Dermis microvascular lymphatic vessel endothelial cell (primary cell): ENCODE measurements at regions not wholly inside any gene's neighbourhood (a gene's known extent, or its start where the extent isn't known, plus 50 kb on each side); places are given as distances from the start of the nearest gene placed in this dataset.

ENCODE experiments used
- DNase-seq, 2 donors: peaks; one replicate each; pipeline versions ENCODE4 v3.0.0 to v3.0.0-alpha.2; 2010; ENCODE audit warnings: low read depth in 2 of 2

DNA sequence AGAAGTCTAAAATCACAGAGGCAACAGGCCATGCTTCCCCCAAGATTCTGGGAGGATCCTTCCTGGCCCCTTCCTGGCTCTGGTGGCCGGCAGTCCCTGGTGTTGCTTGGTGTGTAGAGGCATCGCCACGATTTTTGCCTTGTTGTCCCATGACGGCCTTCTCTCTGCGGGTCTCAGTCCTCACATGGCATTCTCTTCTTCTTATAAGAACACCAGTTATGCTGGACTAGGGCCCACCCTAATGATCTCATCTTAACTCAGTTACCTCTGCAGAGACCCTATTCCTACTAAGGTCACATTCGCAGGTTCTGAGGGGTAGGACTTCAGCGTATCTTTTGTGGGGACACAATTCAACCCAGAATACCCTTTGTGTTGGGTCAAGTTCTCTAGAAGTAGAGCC, 168.0 kb downstream of the LINC00237 start:
- DNase-seq, result no peak

DNA sequence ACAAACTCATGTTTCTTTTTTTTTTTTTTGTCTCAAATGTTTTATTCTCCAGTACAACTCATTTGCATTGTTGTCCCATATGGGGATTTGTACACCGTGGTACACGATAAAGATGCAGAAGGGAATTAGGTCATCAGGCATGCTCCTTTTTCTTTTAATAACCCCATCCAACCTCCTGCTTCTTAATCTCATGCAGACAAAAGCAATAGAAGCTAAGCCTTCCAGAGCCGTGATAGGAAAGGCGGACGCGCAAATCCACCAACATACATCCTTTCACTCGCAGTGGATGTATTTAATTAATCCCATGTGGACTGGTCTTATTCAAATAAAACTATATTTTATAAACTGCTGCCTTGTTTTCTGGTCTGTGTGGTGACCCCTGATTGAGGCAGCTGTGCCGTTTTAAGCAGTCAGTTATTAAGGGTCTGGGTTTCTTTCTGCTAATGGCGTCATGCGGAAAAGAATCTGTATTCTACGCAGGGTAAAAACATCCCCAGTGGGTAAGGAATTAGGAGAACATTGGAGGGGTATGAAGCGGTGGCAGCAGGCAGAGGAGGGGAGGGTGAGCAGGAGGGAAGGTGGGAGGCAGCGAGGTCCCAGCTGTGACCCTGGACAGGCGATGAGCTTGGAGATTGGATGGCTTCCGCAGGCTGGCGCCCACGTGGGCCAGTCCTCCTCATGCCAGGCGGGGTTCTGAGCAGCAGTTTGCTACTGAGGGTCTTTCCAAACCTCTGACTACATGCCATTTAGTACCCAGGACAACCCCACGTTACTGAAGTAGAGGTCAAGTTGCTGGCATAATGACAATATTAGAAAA, 172.8 kb downstream of the LINC00237 start:
- DNase-seq, result no peak

DNA sequence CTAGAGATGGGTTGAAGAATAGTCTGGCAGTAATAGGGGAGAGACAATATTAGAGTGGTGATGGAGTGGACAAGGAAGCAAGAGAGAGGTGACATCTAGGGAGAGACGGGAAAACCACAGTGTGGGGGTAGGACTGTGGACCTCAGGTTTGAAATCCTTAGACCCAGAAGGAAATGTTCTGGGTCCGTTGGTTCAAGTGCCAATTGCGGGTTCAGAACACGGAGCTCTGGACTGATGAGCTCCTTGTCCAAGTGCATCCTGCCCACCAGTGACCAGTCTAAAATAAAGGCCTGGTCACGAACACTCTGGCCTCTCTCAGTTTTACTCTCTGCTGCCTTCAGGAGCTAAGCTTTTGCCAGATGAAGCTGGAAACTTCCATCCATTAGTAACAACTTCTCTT, 174.0 kb downstream of the LINC00237 start:
- no peak for DNase-seq

DNA sequence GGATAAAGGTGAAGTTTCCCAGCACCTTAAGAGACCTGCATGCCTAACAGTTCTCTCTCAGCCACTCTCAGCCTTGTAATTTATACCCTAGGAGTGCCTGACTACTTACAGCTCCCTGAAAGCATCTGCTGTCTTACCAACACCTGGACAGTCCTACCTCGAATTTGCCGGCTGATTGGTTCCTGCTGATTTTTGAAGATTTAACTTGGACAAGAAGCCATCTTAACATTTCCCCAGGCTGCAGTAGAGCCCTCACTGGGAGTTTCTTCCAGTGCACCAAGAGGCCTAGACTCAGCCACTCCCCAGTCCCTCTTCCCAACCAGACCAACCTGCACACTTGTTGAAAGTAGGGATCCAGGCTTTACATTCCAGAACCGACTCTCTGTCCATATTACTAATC, 174.5 kb downstream of the LINC00237 start:
- no peak for DNase-seq

DNA sequence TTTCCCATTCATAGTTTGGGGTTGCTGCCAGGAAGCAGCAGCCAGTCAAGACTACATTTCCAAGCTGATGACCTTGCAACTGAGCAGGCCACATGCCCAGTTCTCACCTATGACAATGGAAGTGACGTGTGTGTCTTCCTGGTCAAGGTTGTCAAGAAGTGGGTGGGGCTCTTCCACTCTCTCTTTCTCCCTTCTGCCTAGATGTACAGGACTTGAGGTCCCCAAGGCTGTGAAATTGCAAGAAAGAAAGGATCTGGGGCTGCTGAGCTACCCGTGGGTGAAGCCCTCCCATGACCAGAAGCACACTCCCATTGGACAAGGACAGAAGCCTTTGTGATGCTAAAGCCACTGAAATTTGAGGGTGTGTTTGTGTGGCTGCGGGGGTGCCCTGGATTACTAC, 175.1 kb downstream of the LINC00237 start:
- DNase-seq, result no peak

DNA sequence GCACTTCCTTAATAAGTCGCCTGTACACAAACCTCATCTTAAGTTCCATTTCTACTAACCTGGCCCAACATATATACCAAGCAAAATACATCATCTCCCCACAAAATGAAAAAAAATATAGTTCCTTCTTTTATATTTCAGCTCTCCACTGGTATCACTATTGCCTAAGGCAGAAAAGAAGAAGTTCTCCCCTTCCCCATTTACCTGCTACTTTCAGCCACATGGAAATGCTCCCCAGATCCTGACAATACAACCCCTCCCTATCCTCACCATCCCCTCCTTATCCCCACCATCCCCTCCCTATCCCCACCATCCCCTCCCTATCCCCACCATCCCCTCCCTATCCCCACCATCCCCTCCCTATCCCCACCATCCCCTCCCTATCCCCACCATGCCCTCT, 175.7 kb downstream of the LINC00237 start:
- no peak for DNase-seq

DNA sequence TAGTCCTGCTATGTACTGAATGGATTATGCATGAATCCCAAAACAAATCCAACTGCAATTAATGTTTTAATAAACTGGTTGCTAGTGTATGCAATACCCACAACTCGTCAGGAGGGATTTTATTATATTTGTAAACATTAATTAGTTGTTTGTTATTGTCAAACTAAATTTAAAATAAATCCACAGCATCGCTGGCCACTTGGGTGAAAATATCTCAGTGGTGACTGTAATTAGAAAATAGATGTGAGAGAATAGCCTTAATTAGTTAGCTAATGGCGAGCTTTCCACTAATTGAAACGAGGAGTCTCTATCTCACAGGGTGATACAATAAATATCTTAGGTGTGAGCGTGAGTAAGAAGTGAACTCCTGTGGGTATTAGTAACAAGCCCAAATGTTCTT, 176.8 kb downstream of the LINC00237 start:
- no peak for DNase-seq

DNA sequence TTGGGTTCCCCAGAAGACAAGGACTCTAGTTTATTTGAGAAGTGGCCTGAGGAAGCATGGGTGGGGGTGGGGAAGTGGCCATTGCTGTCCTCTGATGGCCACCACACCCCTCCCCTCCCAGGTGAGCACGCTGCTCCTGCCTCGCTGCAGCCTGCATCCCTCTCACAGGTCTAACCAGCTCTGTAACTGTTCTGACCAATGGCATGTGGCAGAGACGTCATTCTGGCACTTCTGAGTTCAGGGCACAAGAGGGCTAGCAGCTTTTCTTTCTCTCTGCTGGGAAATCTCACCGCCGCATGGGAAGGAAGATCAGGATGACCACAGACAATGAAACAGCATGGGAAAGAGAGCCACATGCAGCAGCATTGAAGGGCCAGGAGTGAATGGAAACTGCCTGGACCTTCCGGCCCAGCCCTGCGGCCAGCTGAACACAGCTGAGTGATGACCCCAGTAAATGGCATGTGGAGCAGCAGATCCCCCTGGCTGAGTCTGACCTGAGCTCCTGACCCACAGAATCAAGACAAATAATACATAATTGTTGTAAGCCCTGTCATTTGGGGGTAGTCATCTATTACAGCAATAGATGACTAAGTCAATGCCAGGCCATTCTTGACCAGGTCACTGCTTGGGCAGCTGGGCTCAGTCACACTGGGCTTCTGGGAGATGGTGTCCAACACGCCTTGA, 179.8 kb downstream of the LINC00237 start:
- no peak for DNase-seq

DNA sequence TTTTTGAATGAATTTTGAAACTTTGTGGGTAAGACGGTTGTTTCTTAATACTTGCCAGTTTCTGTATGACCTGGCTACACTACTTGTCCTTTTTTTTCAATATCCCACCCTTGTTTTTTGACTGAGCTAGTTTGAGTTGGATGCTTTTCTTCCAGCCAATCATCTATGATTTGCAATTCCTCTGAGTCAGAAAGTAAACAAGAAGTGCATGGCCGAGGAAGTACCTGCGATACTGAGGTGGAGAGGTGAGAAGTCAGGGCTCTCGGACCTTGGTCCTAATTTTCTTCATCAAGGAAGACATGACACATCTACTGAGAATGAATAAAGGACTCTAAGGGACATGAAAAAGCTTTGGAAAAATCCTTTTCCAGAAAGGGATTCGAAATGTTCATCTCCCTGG, 185.7 kb downstream of the LINC00237 start:
- no peak for DNase-seq

DNA sequence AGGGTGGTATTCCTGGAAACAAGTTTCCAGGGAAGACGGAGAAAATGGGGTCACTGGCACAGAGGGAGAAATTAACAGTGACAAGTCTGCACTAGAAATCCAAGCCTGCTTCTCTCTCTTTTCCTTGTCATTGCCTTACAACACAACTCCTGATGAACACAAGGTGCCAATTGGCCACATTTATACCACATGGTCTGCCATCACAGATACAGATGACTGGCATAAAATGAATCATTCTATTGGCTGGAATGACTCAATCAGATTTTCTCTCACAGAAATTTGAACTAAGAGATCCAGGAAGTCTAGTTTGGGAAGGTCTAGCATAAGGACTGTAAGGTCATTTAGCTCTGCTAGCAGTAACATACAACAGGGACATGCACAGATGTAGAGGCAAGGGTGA, 190.3 kb downstream of the LINC00237 start:
- DNase-seq, result no peak

DNA sequence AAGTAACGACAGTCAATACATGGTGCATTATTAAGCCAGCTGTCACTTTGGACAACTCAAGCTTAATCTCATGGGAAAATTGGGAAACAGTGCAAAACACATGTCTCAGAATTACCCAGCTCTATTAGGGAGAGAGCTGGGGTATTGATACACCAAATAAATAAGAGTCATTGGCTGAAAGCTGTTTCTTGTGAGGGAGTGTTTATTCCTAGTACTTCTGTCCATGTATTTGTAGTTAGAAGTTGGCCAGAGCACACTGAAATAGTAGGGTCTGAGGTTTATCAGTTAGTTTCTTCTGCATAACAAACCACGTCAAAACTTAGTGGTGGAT, 192.0 kb upstream of the RALGAPA2 start:
- DNase-seq, result no peak

DNA sequence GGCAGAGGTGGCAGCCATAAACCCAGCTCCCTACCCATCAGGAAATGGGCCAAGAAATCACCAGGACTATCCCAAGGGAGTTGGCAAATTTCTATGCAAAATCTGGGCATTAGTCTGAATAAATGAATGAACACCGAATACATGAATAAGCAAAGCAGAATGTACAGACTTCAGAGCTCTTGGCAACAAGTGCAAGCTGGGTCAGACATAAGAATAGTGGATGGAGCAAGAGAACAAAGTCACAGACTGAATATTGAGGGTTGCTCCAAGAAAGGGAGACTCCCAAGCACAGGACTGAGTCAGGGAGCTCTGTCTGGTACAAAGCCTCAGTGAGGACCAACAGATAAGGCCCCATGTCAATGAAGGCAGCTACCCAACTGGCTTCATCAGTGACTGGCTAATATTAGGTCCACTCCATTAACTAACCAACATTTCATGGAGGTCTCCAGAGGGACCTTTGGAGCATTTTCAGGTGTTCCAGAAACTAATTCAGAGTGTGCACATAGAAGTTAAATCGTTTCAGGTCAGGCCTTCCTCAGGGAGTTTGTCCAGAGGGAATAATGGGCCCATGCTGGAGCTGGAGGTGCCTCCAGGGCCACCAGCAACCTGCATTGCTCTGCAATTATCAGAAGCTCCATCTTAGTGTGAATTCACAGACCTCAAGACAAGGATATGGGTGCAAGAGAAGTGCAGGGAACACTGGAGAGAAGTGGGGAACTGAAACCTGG, 191.5 kb upstream of the RALGAPA2 start:
- no peak for DNase-seq

DNA sequence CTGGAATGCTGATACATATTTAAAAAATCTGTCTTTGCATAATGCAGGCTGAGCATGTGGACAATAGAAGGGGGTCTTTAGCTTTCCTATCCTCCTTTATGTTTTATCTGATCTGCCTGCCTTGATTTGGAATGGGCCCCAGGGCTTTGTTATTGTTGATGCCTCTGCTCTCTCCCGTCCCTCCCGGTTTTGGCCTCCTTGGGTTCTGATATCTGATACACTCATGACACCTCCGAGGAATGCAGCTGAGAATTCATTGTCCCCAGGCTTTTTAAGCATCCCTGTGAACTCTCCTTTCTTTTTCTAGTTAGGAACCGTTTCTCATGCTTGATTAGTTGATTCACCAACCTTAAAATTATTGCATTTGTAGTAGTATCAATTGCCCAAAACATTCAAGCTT, 185.5 kb upstream of the RALGAPA2 start:
- DNase-seq, result no peak

DNA sequence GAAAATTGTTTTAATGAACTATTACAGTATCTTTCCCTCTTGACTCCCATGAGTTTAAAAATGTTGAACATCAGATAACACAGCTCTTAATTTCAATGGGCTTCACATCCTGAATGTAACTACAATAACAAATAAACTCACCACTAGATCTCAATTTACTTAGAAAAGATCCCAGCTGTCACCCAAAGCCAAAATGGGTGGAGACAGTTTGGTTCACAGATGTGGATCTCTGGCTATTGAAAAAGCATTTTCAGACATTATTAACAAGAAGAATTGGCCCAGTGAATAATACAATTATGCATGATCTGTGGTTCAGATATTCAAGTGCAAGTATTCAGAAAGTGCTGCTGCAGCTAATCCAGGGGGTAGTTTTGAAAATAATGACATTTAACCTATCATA, 184.7 kb upstream of the RALGAPA2 start:
- DNase-seq, result no peak

DNA sequence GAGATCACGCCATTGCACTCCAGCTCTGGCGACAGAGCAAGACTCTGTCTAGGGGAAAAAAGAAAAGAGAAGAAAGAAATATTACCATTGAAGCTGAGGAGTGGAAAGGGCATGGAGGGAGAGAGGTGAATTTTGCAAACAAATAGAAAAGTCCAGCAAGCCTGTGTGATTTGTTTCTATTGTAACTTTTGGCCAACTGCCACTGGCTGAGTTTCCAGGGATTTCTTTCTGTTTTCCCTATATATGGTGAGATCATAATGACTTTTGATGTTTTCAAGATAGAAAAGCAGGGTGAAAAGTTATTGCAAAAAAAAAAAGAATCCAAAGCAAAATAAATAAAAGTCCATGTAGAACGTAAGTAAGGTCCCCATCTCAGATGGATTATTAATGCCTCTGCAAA, 184.2 kb upstream of the RALGAPA2 start:
- DNase-seq, result no peak

DNA sequence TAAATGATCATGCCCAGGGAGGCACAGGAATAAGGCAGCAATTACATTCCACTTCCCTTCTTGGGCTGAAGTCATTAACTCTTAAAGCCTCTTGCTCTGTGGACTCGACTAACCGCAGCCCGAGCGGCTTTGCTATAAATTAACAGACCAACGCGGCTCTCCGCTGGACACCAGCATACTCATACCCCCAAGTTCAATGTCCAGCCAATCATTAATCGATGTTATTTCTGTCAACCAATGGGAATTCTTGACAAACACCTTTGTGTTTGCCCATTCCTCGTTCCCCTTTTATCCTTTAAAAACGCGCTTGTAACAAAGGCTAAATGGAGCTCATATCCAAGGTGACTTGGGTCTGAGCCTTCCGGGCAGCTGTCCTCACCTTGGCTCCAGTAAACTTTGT, 183.1 kb upstream of the RALGAPA2 start:
- DNase-seq, result no peak

DNA sequence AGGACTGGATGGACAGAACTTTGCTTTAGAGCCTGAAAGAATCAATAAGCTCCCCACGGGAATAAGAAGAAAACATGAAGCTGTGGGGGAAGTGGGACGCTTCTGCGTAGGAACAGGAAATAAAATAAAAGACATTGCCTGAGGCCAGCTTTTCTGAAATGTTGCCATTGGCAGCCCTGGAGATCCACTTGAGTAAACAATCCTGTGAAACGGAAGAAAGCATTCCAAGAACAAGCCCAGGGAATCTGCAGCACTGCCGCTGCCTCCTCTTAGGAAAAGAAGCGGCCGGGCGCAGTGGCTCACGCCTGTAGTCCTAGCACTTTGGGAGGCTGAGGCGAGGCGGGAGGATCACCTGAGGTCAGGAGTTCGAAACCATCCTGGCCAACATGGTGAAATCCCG, 182.3 kb upstream of the RALGAPA2 start:
- DNase-seq, result no peak

DNA sequence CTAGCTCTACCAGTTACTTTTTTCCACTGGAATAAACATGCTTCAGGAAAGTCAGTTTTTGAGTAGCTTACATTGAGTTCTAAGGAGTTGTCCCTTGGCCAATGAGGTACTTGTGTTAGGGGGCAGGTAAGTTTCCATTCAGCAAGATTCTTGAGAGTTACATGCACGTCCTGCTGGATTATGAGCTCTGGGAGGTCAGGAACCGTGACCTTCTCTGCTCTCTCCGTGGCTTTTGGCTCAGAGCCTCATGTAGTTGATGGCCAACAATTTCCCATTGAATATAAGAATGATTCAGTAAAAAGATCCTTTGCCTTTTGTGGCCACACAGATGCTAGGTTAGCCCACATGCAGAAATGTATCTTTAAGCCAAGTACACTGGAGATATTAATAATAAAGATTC, 181.8 kb upstream of the RALGAPA2 start:
- no peak for DNase-seq

DNA sequence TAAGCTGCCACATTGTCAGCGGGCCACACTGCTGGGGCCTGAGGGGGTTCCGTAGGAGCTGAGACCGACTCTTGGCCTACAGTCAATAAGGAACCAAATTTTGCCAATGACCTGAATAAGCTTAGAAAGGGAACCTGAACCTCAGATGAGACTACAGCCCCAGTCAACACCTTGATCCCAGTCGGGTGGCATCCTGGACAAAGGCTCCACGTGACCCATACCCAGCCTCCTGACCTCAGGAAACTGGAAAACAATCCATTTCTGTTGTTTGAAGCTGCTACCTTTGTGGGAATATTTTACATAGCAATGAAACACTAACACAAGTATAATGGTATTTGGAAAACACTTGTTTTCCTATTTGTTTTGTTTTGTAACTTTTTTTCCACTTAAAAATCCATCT, 179.9 kb upstream of the RALGAPA2 start:
- no peak for DNase-seq

DNA sequence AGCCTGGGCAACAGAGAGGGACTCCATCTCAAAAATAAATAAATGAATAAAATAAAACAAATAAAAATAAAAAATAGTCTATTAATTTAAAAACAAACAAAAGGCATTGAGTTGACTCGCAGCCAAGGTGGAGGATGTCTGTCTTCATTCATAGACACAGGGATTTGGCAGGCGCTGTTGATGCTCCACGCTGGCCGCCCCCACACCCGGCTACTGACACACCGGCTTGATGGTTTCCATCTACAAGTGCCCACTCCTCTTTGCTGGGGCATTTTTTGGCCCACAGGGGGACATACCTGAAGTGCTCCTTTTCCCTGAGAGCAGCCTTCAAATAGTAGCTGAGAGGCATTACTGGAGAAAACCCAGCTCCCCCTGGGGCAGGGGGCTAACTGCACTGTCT, 178.3 kb upstream of the RALGAPA2 start:
- no peak for DNase-seq

DNA sequence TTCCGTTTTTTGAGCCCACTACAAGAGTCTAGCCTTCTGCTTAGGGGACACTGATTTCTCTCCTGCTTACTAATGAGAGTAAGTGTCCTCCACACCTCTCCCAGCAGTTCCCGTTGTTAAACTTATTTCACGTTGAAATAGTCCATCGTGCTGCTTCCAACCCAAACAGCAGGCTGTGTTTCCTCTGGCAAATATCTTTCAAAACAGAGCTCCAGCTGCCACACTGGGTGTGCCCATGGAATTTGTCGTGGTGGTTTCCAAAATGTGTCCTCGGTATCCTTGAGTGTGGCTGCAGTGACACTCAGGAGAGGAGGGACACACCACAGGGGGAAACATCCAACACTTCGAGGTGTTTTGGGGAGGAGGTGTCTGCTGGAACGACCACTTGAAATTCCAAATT, 176.5 kb upstream of the RALGAPA2 start:
- DNase-seq, result no peak

DNA sequence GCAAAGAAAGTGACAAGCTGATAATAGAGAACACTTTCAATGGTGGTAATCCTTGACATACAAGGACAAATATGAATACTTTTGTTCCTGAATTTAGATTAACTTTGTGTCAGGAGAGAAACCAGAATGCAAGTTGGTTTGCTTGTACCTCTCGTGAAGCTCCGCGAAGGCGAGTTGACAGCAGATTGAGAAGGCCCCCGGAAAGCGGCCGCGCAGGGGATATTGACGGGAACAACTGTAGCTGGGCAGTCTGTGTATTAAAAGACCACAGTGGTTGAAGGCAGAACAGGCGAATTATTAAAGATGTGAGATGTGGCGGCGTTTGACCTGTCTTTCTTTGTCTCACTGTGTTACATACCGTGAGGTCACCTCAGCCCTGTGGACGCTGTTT, 175.8 kb upstream of the RALGAPA2 start:
- DNase-seq, result no peak
